Liver (tissue), 8 donors: ENCODE measurements at regions not wholly inside any gene's neighbourhood (a gene's known extent, or its start where the extent isn't known, plus 50 kb on each side); places are given as distances from the start of the nearest gene placed in this dataset.

Experiments used
- DNase-seq: peaks from one replicate; pipeline ENCODE4 v3.0.0-alpha.2; 2017; ENCODE audit warnings: low spot score
- H3K27ac ChIP-seq, 2 donors: one replicate each; pipeline ENCODE4 v1.7.0; 2013; ENCODE audit warnings: inconsistent platforms in 2 of 2, low read length in 2 of 2, control low read depth in 1 of 2, low read depth in 1 of 2, mild to moderate bottlenecking in 1 of 2
- H3K27me3 ChIP-seq, 4 donors: one replicate each; pipeline versions ENCODE4 v1.6.1 to v1.7.0; 2013; ENCODE audit warnings: low read length in 3 of 4, inconsistent platforms in 1 of 4, mild to moderate bottlenecking in 1 of 4, moderate library complexity in 1 of 4; ENCODE audit not compliant: control insufficient read depth in 4 of 4, insufficient read depth in 4 of 4
- H3K36me3 ChIP-seq, 4 donors: one replicate each; pipeline versions ENCODE4 v1.6.1 to v1.7.0; 2013; ENCODE audit warnings: low read length in 3 of 4, mild to moderate bottlenecking in 3 of 4, low read depth in 1 of 4, moderate library complexity in 1 of 4; ENCODE audit not compliant: control insufficient read depth in 4 of 4, insufficient read depth in 3 of 4
- H3K4me1 ChIP-seq, 4 donors: one replicate each; pipeline versions ENCODE4 v1.6.1 to v1.7.0; 2013; ENCODE audit warnings: low read length in 3 of 4, mild to moderate bottlenecking in 3 of 4, moderate library complexity in 1 of 4; ENCODE audit not compliant: control insufficient read depth in 4 of 4, insufficient read depth in 4 of 4
- H3K4me3 ChIP-seq, 3 donors: one replicate each; pipeline versions ENCODE4 v1.6.1 to v1.7.0; 2013; ENCODE audit warnings: low read length in 3 of 3, control low read depth in 1 of 3, low read depth in 1 of 3, mild to moderate bottlenecking in 1 of 3
- H3K9ac ChIP-seq, 2 donors: one replicate each; pipeline ENCODE4 v1.7.0; 2013; ENCODE audit warnings: low read length in 2 of 2, mild to moderate bottlenecking in 2 of 2, moderate library complexity in 2 of 2, control low read depth in 1 of 2, low read depth in 1 of 2
- H3K9me3 ChIP-seq, 4 donors: one replicate each; pipeline versions ENCODE4 v1.6.1 to v1.7.0; 2013; ENCODE audit warnings: low read length in 3 of 4; ENCODE audit not compliant: control insufficient read depth in 4 of 4
- CTCF ChIP-seq: fragments of 150-350 bp; IDR thresholded peaks from 2 replicates; pipeline ENCODE4 v1.5.1; 2017; ENCODE audit warnings: improper control_type of control experiment, low read depth, low read length; ENCODE audit not compliant: missing input control
- EGR1 ChIP-seq, 2 donors: IDR thresholded peaks; 2 replicates each; pipeline ENCODE4 v1.6.1; 2016 to 2018; ENCODE audit warnings: antibody characterized with exemption in 2 of 2, low read depth in 2 of 2
- FOXA1 ChIP-seq: IDR thresholded peaks from 2 replicates; pipeline ENCODE4 v1.6.1; 2016; ENCODE audit warnings: antibody characterized with exemption
- GABPA ChIP-seq, 2 donors: IDR thresholded peaks in 1 of 2; conservative IDR thresholded peaks in 1 of 2; 2 replicates each; pipeline ENCODE4 v1.6.1; 2016; ENCODE audit warnings: antibody characterized with exemption in 2 of 2, mild to moderate bottlenecking in 1 of 2, moderate library complexity in 1 of 2
- HNF4G ChIP-seq: IDR thresholded peaks from 2 replicates; pipeline ENCODE4 v1.6.1; 2016; ENCODE audit warnings: antibody characterized with exemption
- MAX ChIP-seq: IDR thresholded peaks from 2 replicates; pipeline ENCODE4 v1.6.1; 2016; ENCODE audit warnings: antibody characterized with exemption
- RAD21 ChIP-seq, 2 donors: IDR thresholded peaks; 2 replicates each; pipeline ENCODE4 v1.6.1; 2016; ENCODE audit warnings: antibody characterized with exemption in 2 of 2, mild to moderate bottlenecking in 2 of 2
- RXRA ChIP-seq, 2 donors: IDR thresholded peaks; 2 replicates each; pipeline ENCODE4 v1.6.1; 2017 to 2018; ENCODE audit warnings: antibody characterized with exemption in 2 of 2, mild to moderate bottlenecking in 1 of 2
- SP1 ChIP-seq: IDR thresholded peaks from 2 replicates; pipeline ENCODE4 v1.6.1; 2018; ENCODE audit warnings: antibody characterized with exemption, mild to moderate bottlenecking
- TAF1 ChIP-seq: conservative IDR thresholded peaks from 2 replicates; pipeline ENCODE4 v1.6.1; 2016; ENCODE audit warnings: antibody characterized with exemption, mild to moderate bottlenecking
- YY1 ChIP-seq: IDR thresholded peaks from 2 replicates; pipeline ENCODE4 v1.6.1; 2016; ENCODE audit warnings: antibody characterized with exemption, mild to moderate bottlenecking
- ZBTB33 ChIP-seq: IDR thresholded peaks from 2 replicates; pipeline ENCODE4 v1.6.1; 2016; ENCODE audit warnings: antibody characterized with exemption
- WGBS: extraction: QIAGEN DNeasy Blood & Tissue Kit; methylation state at CpG from one replicate; pipeline ENCODE4 v1.1.7; 2013; 5-methylcytosine and 5-hydroxymethylcytosine counted together
- TF ChIP-seq, protein P1 (sequence below): IDR thresholded peaks from 2 replicates; pipeline ENCODE4 v1.6.1; 2016; ENCODE audit warnings: antibody characterized with exemption
- TF ChIP-seq, protein P2 (sequence below): IDR thresholded peaks from 2 replicates; pipeline ENCODE4 v1.6.1; 2016; ENCODE audit warnings: antibody characterized with exemption, mild to moderate bottlenecking
- donor health status: healthy.
- donor health status: healthy.
- donor health status: healthy.
- donor health status: healthy.
- donor health status: healthy.

- no peak overlapping the region for H3K27ac ChIP-seq
- WGBS: 48% methylated on average over 2 of the region's 2 CpGs
- H3K9ac ChIP-seq: no peak overlapping the region
- no peak overlapping the region for H3K4me3 ChIP-seq
- H3K36me3 ChIP-seq: no peaks in the 10 kb centered on the region
- DNase-seq: no peak
- peaks cover 0 to 3% (median 0%) of the 10 kb centered on the region in 4 donors for H3K27me3 ChIP-seq
- no peaks in the 10 kb centered on the region for H3K4me1 ChIP-seq
- TF ChIP-seq RAD21 (IDR thresholded peaks at IDR 0.05) (no peak), GABPA (IDR thresholded peaks at IDR 0.05 in 1 of 2, conservative IDR thresholded peaks at IDR 0.05 in 1 of 2) (no peak), TAF1 (no peak), FOXA1 (no peak), EGR1 (IDR thresholded peaks at IDR 0.05; ENCODE audit: low read depth in 2 of 2) (no peak)
- peaks cover 0 to 5% (median 0%) of the 10 kb centered on the region in 4 donors for H3K9me3 ChIP-seq
These were observed 828.9 kb downstream of the EPHA4 start for GRCh38 chr2:220743203-220743602.

- Histone ChIP-seq H3K36me3 (no peaks in the 10 kb centered on the region), H3K9ac (no peak overlapping the region)
- 47% methylated on average over 2 of the region's 2 CpGs for WGBS
These were observed 827.2 kb downstream of the EPHA4 start for GRCh38 chr2:220744861-220745260.

More at GRCh38 chr2:220744861-220745260, 827.2 kb downstream of the EPHA4 start:
- Histone ChIP-seq H3K9me3 (no peaks in the 10 kb centered on the region), H3K4me1 (no peaks in the 10 kb centered on the region), H3K4me3 (no peak overlapping the region), H3K27me3 (no peaks in the 10 kb centered on the region), H3K27ac (no peak overlapping the region)
- TF ChIP-seq MAX (no peak), FOXA1 (no peak), GABPA (IDR thresholded peaks at IDR 0.05 in 1 of 2, conservative IDR thresholded peaks at IDR 0.05 in 1 of 2) (no peak), TAF1 (no peak), HNF4G (no peak), SP1 (no peak), RXRA (IDR thresholded peaks at IDR 0.05) (no peak), ZBTB33 (no peak), YY1 (no peak), CTCF (no peak)
- TF ChIP-seq, protein P1, sequence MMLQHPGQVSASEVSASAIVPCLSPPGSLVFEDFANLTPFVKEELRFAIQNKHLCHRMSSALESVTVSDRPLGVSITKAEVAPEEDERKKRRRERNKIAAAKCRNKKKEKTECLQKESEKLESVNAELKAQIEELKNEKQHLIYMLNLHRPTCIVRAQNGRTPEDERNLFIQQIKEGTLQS: no peak
- TF ChIP-seq, protein P2, sequence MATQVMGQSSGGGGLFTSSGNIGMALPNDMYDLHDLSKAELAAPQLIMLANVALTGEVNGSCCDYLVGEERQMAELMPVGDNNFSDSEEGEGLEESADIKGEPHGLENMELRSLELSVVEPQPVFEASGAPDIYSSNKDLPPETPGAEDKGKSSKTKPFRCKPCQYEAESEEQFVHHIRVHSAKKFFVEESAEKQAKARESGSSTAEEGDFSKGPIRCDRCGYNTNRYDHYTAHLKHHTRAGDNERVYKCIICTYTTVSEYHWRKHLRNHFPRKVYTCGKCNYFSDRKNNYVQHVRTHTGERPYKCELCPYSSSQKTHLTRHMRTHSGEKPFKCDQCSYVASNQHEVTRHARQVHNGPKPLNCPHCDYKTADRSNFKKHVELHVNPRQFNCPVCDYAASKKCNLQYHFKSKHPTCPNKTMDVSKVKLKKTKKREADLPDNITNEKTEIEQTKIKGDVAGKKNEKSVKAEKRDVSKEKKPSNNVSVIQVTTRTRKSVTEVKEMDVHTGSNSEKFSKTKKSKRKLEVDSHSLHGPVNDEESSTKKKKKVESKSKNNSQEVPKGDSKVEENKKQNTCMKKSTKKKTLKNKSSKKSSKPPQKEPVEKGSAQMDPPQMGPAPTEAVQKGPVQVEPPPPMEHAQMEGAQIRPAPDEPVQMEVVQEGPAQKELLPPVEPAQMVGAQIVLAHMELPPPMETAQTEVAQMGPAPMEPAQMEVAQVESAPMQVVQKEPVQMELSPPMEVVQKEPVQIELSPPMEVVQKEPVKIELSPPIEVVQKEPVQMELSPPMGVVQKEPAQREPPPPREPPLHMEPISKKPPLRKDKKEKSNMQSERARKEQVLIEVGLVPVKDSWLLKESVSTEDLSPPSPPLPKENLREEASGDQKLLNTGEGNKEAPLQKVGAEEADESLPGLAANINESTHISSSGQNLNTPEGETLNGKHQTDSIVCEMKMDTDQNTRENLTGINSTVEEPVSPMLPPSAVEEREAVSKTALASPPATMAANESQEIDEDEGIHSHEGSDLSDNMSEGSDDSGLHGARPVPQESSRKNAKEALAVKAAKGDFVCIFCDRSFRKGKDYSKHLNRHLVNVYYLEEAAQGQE: no peak
- DNase-seq: no peak
